Sigmoid colon (tissue), 6 donors: ENCODE measurements at regions not wholly inside any gene's neighbourhood (a gene's known extent, or its start where the extent isn't known, plus 50 kb on each side); places are given as distances from the start of the nearest gene placed in this dataset.

Source experiments
- DNase-seq: peaks from one replicate; pipeline ENCODE4 v3.0.0-alpha.2; 2019
- H3K27ac ChIP-seq, 4 donors: fragments of 200-600 bp; sonication (generic); one replicate each; pipeline ENCODE4 v1.5.1; 2016 to 2019; ENCODE audit warnings: mild to moderate bottlenecking in 1 of 4
- H3K27me3 ChIP-seq, 3 donors: fragments of 200-600 bp; sonication (generic); one replicate each; pipeline ENCODE4 v1.5.1; 2019; ENCODE audit warnings: mild to moderate bottlenecking in 1 of 3
- H3K36me3 ChIP-seq, 4 donors: fragments of 200-600 bp; sonication (generic); one replicate each; pipeline ENCODE4 v1.5.1; 2016 to 2019
- H3K4me1 ChIP-seq, 4 donors: fragments of 200-600 bp; sonication (generic); one replicate each; pipeline ENCODE4 v1.5.1; 2017 to 2019
- H3K4me3 ChIP-seq, 4 donors: fragments of 200-600 bp; sonication (generic); one replicate each; pipeline ENCODE4 v1.5.1; 2017 to 2019; ENCODE audit warnings: mild to moderate bottlenecking in 2 of 4, moderate library complexity in 1 of 4
- H3K9me3 ChIP-seq, 4 donors: fragments of 200-600 bp in 3 of 4; sonication (generic) in 3 of 4; one replicate each; pipeline versions ENCODE4 v1.5.1 to v1.6.1; 2013 to 2019
- EP300 ChIP-seq, 4 donors: sonication (generic); formaldehyde crosslinking; IDR thresholded peaks; one replicate each; pipeline ENCODE4 v1.6.1; 2017; ENCODE audit warnings: antibody characterized with exemption in 4 of 4
- POLR2A ChIP-seq, 2 donors: fragments of 450-650 bp; IDR thresholded peaks; one replicate each; pipeline ENCODE4 v1.6.1; 2016; ENCODE audit warnings: antibody characterized with exemption in 2 of 2, mild to moderate bottlenecking in 2 of 2, moderate library complexity in 2 of 2
- POLR2AphosphoS5 ChIP-seq, 4 donors: sonication (generic); formaldehyde crosslinking; IDR thresholded peaks; one replicate each; pipeline ENCODE4 v1.6.1; 2017; ENCODE audit warnings: antibody characterized with exemption in 4 of 4
- WGBS, 2 donors: extraction: QIAGEN DNeasy Blood & Tissue Kit; methylation state at CpG; one replicate each; pipeline ENCODE4 v1.1.7; 2013; 5-methylcytosine and 5-hydroxymethylcytosine counted together
- intact Hi-C: fragments of 100-400 bp; cut with DNase I; formaldehyde crosslinking; loops from one replicate; pipeline ENCODE4 v1.15.1; 2023
- TF ChIP-seq, protein P1 (sequence below), 4 experiments: fragments of 450-650 bp in 3 of 4; fragments of 200-600 bp in 1 of 4; IDR thresholded peaks; one replicate each; pipeline ENCODE4 v1.5.1; 2016 to 2019; ENCODE audit warnings: antibody characterized with exemption in 4 of 4, mild to moderate bottlenecking in 3 of 4, moderate library complexity in 2 of 4
- donor health status: healthy with polysubstance abuse.
- donor health status: healthy.

GRCh38 chr2:83017366-83018090 is 1441.6 kb downstream of the SUCLG1 start:
- intact Hi-C loops: no loop called here
- TF ChIP-seq POLR2A (IDR thresholded peaks at IDR 0.05) (no peak), EP300 (IDR thresholded peaks at IDR 0.05) (no peak), POLR2AphosphoS5 (IDR thresholded peaks at IDR 0.05) (no peak)
- TF ChIP-seq, protein P1, sequence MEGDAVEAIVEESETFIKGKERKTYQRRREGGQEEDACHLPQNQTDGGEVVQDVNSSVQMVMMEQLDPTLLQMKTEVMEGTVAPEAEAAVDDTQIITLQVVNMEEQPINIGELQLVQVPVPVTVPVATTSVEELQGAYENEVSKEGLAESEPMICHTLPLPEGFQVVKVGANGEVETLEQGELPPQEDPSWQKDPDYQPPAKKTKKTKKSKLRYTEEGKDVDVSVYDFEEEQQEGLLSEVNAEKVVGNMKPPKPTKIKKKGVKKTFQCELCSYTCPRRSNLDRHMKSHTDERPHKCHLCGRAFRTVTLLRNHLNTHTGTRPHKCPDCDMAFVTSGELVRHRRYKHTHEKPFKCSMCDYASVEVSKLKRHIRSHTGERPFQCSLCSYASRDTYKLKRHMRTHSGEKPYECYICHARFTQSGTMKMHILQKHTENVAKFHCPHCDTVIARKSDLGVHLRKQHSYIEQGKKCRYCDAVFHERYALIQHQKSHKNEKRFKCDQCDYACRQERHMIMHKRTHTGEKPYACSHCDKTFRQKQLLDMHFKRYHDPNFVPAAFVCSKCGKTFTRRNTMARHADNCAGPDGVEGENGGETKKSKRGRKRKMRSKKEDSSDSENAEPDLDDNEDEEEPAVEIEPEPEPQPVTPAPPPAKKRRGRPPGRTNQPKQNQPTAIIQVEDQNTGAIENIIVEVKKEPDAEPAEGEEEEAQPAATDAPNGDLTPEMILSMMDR (IDR thresholded peaks at IDR 0.05): no peak
- Histone ChIP-seq H3K27ac (no peak overlapping the region), H3K27me3 (no peaks in the 10 kb centered on the region), H3K4me1 (no peaks in the 10 kb centered on the region), H3K36me3 (no peaks in the 10 kb centered on the region), H3K4me3 (no peak overlapping the region), H3K9me3 (no peaks in the 10 kb centered on the region)
- DNase-seq: no peak
- WGBS, 2 donors: 95 to 97% methylated on average over 2 of the region's 2 CpGs

DNA sequence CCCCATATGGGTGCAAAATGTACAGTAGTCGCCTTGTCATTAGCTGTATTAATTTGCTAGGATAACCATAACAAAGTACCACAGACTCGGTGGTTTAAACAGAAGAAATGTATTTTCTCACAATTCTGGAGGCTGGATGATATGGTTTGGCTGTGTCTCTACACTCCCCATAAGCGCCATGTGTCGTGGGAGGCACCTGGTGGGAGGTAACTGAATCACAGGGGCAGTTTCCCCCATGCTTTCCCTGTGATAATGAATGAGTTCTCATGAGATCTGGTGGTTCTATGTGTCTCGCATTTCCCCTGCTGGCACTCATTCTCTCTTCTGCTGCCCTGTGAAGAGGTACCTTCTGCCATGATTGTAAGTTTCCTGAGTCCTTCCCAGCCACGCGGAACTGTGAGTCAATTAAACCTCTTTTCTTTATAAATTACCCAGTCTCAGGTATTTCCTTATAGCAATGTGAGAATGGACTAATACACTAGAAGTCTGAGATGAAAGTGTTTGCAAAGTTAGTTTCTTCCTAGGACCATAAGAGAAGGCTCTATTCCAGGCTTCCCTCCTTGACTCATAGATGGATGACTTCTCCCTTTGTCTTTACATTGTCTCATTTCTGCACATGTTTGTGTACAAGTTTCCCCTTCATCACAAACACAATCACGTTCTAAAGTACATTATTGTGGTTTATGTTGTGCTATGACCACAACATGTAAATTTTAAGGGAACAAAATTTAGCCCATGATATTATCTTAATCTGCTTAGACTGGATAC is 1442.6 kb downstream of the SUCLG1 start:
- TF ChIP-seq EP300 (IDR thresholded peaks at IDR 0.05) (no peak), POLR2AphosphoS5 (IDR thresholded peaks at IDR 0.05) (no peak), POLR2A (IDR thresholded peaks at IDR 0.05) (no peak)
- TF ChIP-seq, protein P1 (IDR thresholded peaks at IDR 0.05): no peak
- WGBS, 2 donors: 87 to 88% methylated on average over 8 of the region's 8 CpGs
- H3K4me1 ChIP-seq: no peaks in the 10 kb centered on the region
- intact Hi-C loops: no loop called here
- no peak for DNase-seq
- H3K36me3 ChIP-seq: no peaks in the 10 kb centered on the region
- H3K27me3 ChIP-seq: no peaks in the 10 kb centered on the region
- H3K4me3 ChIP-seq: no peak overlapping the region
- no peak overlapping the region for H3K27ac ChIP-seq
- H3K9me3 ChIP-seq: no peaks in the 10 kb centered on the region

DNA sequence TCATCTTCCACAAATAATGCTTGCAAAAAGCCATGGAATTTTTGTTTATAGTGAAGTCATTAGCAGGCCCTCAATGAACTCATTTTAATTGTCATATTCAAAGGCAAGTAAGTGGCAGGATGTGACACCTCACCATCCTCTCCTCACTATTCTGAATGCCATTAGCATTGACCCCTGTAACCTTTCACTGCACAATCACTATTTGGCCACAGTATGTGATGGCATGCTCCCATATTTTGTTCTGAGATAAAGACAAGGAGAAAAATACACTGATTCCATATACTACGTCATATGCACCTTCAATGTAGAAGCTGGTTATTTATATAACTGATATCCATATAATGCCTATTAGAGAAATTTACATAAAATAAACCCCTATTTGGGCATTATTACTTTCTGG is 1443.2 kb downstream of the SUCLG1 start:
- Histone ChIP-seq H3K27me3 (no peaks in the 10 kb centered on the region), H3K27ac (no peak overlapping the region), H3K36me3 (no peaks in the 10 kb centered on the region), H3K4me1 (no peaks in the 10 kb centered on the region), H3K9me3 (no peaks in the 10 kb centered on the region), H3K4me3 (no peak overlapping the region)
- intact Hi-C loops: no loop called here
- TF ChIP-seq POLR2AphosphoS5 (IDR thresholded peaks at IDR 0.05): no peak
- WGBS, 2 donors: 97 to 100% methylated on average over 1 of the region's 1 CpG
- DNase-seq: no peak

DNA sequence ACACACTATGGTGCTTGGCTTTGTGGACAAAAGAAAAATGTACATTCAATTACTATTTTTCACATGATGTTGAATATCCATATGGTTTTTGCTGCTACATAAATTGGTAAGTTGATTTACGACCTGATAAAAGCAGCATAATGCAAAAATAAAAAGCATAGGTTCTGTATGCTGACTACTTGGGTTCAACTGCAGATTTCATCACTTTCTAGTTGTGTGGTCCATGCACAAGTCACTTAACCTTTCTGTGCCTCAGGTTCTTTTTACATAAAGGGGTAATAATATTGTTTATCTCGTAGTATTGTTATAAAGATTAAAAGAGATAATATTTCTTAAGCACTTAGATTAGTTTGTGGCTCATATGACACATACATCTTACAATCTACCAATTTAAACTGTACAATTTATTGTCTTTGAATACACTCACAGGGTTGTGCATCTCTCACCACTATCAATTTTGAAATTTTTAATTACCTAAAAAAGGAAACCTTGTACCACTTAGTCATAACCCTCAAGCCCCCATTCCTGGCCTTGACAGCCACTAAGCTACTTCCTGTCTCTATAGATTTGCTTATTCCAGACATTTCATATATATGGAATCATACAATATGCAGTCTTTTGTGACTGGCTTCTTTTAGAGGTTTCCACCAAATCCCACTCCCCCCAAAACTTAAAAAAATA is 1443.9 kb downstream of the SUCLG1 start:
- no peaks in the 10 kb centered on the region for H3K4me1 ChIP-seq
- intact Hi-C loops: no loop called here
- no peaks in the 10 kb centered on the region for H3K9me3 ChIP-seq
- DNase-seq: no peak
- no peak overlapping the region for H3K27ac ChIP-seq
- 75 to 81% methylated on average over 2 of the region's 2 CpGs for WGBS, 2 donors
- TF ChIP-seq, protein P1 (IDR thresholded peaks at IDR 0.05): no peak
- TF ChIP-seq POLR2AphosphoS5 (IDR thresholded peaks at IDR 0.05): no peak
- no peak for TF ChIP-seq POLR2A (IDR thresholded peaks at IDR 0.05)
- no peak for TF ChIP-seq EP300 (IDR thresholded peaks at IDR 0.05)
- H3K36me3 ChIP-seq: no peaks in the 10 kb centered on the region
- H3K27me3 ChIP-seq: no peaks in the 10 kb centered on the region
- no peak overlapping the region for H3K4me3 ChIP-seq

GRCh38 chr2:83014462-83014861 is 1444.6 kb downstream of the SUCLG1 start:
- 84 to 92% methylated on average over 2 of the region's 2 CpGs for WGBS, 2 donors
- Histone ChIP-seq H3K9me3 (no peaks in the 10 kb centered on the region), H3K27ac (no peak overlapping the region), H3K4me3 (no peak overlapping the region), H3K4me1 (no peaks in the 10 kb centered on the region), H3K36me3 (no peaks in the 10 kb centered on the region), H3K27me3 (no peaks in the 10 kb centered on the region)
- DNase-seq: no peak
- intact Hi-C loops: no loop called here
- TF ChIP-seq POLR2A (IDR thresholded peaks at IDR 0.05): no peak
- TF ChIP-seq EP300 (IDR thresholded peaks at IDR 0.05): no peak
- no peak for TF ChIP-seq POLR2AphosphoS5 (IDR thresholded peaks at IDR 0.05)
- TF ChIP-seq, protein P1 (IDR thresholded peaks at IDR 0.05): no peak
